ENCODE measurements at regions not wholly inside any gene's neighbourhood (a gene's known extent, or its start where the extent isn't known, plus 50 kb on each side); places are given as distances from the start of the nearest gene placed in this dataset.

- H3K79me2 ChIP-seq (replicated peaks; ENCODE audit: insufficient read depth, low read length) = no peaks in the 10 kb centered on the region
- no peak overlapping the region for H2AFZ ChIP-seq (ENCODE audit: low read depth, low read length)
- no peaks in the 10 kb centered on the region for H3K27me3 ChIP-seq (ENCODE audit: insufficient read depth, low read depth, low read length)
- H4K20me1 ChIP-seq (ENCODE audit: insufficient read depth) = no peaks in the 10 kb centered on the region
- H3K9me2 ChIP-seq (ENCODE audit: insufficient read depth, low read length) = no peaks in the 10 kb centered on the region
- H3K4me2 ChIP-seq (ENCODE audit: low read length) = no peak overlapping the region
- H3K9me3 ChIP-seq (ENCODE audit: low read length) = no peaks in the 10 kb centered on the region
- TF ChIP-seq RAD21 (conservative IDR thresholded peaks at IDR 0.05) (no peak), SMC3 (conservative IDR thresholded peaks at IDR 0.05; ENCODE audit: poor library complexity) (no peak), EP300 (conservative IDR thresholded peaks at IDR 0.05; ENCODE audit: poor library complexity, severe bottlenecking) (no peak), TAF1 (IDR thresholded peaks at IDR 0.05; ENCODE audit: low read depth) (no peak), REST (IDR thresholded peaks at IDR 0.05; ENCODE audit: borderline replicate concordance) (no peak)
- H3F3A ChIP-seq (ENCODE audit: insufficient read depth, low read length, poor library complexity, severe bottlenecking) = no peaks in the 10 kb centered on the region
- no peak overlapping the region for H3K27ac ChIP-seq (ENCODE audit: low read length)
- no peaks in the 10 kb centered on the region for H3K36me3 ChIP-seq (ENCODE audit: insufficient read depth, low read length)
- H3K9ac ChIP-seq (ENCODE audit: low read length) = no peak overlapping the region
- H3K4me3 ChIP-seq (ENCODE audit: low read length) = no peak overlapping the region
Observed at GRCh38 chr14:101400830-101401229, 160.5 kb upstream of the DIO3 start.

GRCh38 chr14:101402936-101403660 lies 158.2 kb upstream of the DIO3 start:
- Histone ChIP-seq H3K36me3 (ENCODE audit: insufficient read depth, low read length) (no peaks in the 10 kb centered on the region), H3K27ac (ENCODE audit: low read length) (no peak overlapping the region), H3K4me2 (ENCODE audit: low read length) (no peak overlapping the region), H3K9me2 (ENCODE audit: insufficient read depth, low read length) (no peaks in the 10 kb centered on the region), H3K9ac (ENCODE audit: low read length) (no peak overlapping the region), H3K4me3 (ENCODE audit: low read length) (no peak overlapping the region), H3K9me3 (ENCODE audit: low read length) (no peaks in the 10 kb centered on the region), H3F3A (ENCODE audit: insufficient read depth, low read length, poor library complexity, severe bottlenecking) (no peaks in the 10 kb centered on the region), H4K20me1 (ENCODE audit: insufficient read depth) (no peaks in the 10 kb centered on the region), H2AFZ (ENCODE audit: low read depth, low read length) (no peak overlapping the region), H3K79me2 (replicated peaks; ENCODE audit: insufficient read depth, low read length) (no peaks in the 10 kb centered on the region), H3K27me3 (ENCODE audit: insufficient read depth, low read depth, low read length) (no peaks in the 10 kb centered on the region)
- no peak for TF ChIP-seq EP300 (conservative IDR thresholded peaks at IDR 0.05; ENCODE audit: poor library complexity, severe bottlenecking)
- no peak for TF ChIP-seq CTCF (IDR thresholded peaks at IDR 0.05; ENCODE audit: poor library complexity, severe bottlenecking)
- no peak for TF ChIP-seq SMC3 (conservative IDR thresholded peaks at IDR 0.05; ENCODE audit: poor library complexity)
- TF ChIP-seq POLR2AphosphoS5 (IDR thresholded peaks at IDR 0.05) = no peak
- no peak for TF ChIP-seq REST (IDR thresholded peaks at IDR 0.05; ENCODE audit: borderline replicate concordance)
- TF ChIP-seq MXI1 (conservative IDR thresholded peaks at IDR 0.05; ENCODE audit: poor library complexity, severe bottlenecking) = no peak
- TF ChIP-seq EZH2 (IDR thresholded peaks at IDR 0.05; ENCODE audit: borderline replicate concordance, insufficient read depth, low read length, poor library complexity, severe bottlenecking) = no peak
- no peak for TF ChIP-seq RAD21 (conservative IDR thresholded peaks at IDR 0.05)
- TF ChIP-seq TAF1 (IDR thresholded peaks at IDR 0.05; ENCODE audit: low read depth) = no peak

Data from neural cell (in vitro differentiated cells).